ENCODE measurements at regions not wholly inside any gene's neighbourhood (a gene's known extent, or its start where the extent isn't known, plus 50 kb on each side); places are given as distances from the start of the nearest gene placed in this dataset.
A peak's percentile ranks its signal among the peaks of the same experiment; 100 is the strongest.

DNA sequence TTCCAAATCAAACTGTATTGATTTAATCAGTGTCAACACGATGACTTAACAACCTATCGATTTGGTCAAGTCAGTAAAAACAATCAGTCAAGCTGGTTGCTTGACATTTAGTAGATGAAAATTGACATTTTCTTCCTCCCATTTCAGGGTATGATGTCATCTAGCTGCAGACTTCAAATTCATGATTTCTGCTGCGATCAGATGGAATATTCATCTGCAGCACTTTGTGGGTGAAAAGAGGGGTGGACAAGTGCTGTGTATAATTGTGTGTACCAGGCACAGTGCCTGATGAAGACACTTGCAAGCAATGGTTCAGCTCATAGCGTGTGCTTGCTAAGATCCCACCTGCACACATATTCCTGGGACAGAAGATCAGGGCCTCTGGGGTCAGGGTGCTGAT, 479.8 kb downstream of the DISC1 start:
- Histone ChIP-seq H3K23me2 (ENCODE audit: low read depth, low read length) (peaks cover 5% of the 10 kb centered on the region; the same call in 1 of the 2 replicates), H4K8ac (ENCODE audit: extremely low read depth, insufficient read depth, low read length) (no peak overlapping the region), H2AK5ac (ENCODE audit: low read depth, low read length) (no peak overlapping the region), H3K27ac (ENCODE audit: low read depth, low read length) (no peak overlapping the region), H4K5ac (ENCODE audit: insufficient read length, low read depth, low read length) (no peak overlapping the region), H2BK12ac (ENCODE audit: low read depth, low read length) (peak overlapping the region; percentile 35; the same call in 1 of the 2 replicates), H3K56ac (replicated peaks; ENCODE audit: insufficient read length, low read depth, low read length) (no peak overlapping the region), H3K4me1 (replicated peaks in 1 of 4; ENCODE audit: control insufficient read depth in 3 of 4, insufficient read depth in 4 of 4, low read length in 3 of 4) (peaks cover 3 to 20% (median 13%) of the 10 kb centered on the region in 4 experiments), H2BK120ac (replicated peaks; ENCODE audit: low read depth, low read length) (no peak overlapping the region), H3K36me3 (ENCODE audit: control insufficient read depth in 2 of 4, insufficient read depth in 4 of 4, low read length in 3 of 4) (no peaks in the 10 kb centered on the region; a peak in 1 of 8 replicates), H3K4me2 (ENCODE audit: insufficient read depth in 1 of 2, low read depth in 2 of 2, low read length in 2 of 2) (no peak overlapping the region), H3K9ac (replicated peaks in 1 of 4; ENCODE audit: extremely low read depth in 1 of 4, low read depth in 3 of 4, low read length in 3 of 4) (no peak overlapping the region), H3K79me1 (ENCODE audit: low read depth, low read length) (no peaks in the 10 kb centered on the region), H3K27me3 (replicated peaks in 1 of 4; ENCODE audit: control insufficient read depth in 3 of 4, extremely low read depth in 1 of 4, insufficient read depth in 3 of 4, low read length in 3 of 4) (no peaks in the 10 kb centered on the region), H4K20me1 (replicated peaks in 1 of 2; ENCODE audit: control insufficient read depth in 1 of 2, insufficient read depth in 2 of 2, low read length in 2 of 2) (no peaks in the 10 kb centered on the region), H2BK15ac (ENCODE audit: low read length) (0 out of 2 replicates have a peak overlapping the region, but pooled peaks have one; percentile 13), H2BK5ac (ENCODE audit: low read depth, low read length) (no peak overlapping the region), H3K23ac (ENCODE audit: insufficient read length) (no peak overlapping the region), H2AFZ (ENCODE audit: low read length) (no peak overlapping the region), H3K18ac (ENCODE audit: extremely low read depth, low read length) (no peak overlapping the region), H3K4ac (replicated peaks; ENCODE audit: insufficient read length, low read depth, low read length) (no peak overlapping the region), H3K14ac (ENCODE audit: insufficient read length) (no peak overlapping the region), H3K79me2 (ENCODE audit: control insufficient read depth in 1 of 2, insufficient read depth in 2 of 2, low read length in 2 of 2) (no peaks in the 10 kb centered on the region), H2BK20ac (ENCODE audit: low read length) (peak overlapping the region; percentile 17; the same call in 1 of the 2 replicates), H3K4me3 (ENCODE audit: extremely low read depth in 1 of 4, insufficient read depth in 2 of 4, low read depth in 3 of 4, low read length in 4 of 4) (no peak overlapping the region), H3K9me3 (ENCODE audit: insufficient read depth in 2 of 2, low read depth in 1 of 2, low read length in 1 of 2) (no peaks in the 10 kb centered on the region), H4K91ac (replicated peaks; ENCODE audit: insufficient read length, low read length) (peak overlapping the region; percentile 7)
- 82% methylated on average over 4 of the region's 4 CpGs; no CpG with 5 or more reads in 1 of the 2 experiments for WGBS, 2 experiments (ENCODE audit: extremely low coverage in 1 of 2, insufficient coverage in 1 of 2, insufficient read length in 1 of 2, insufficient replicate concordance in 2 of 2, low coverage in 1 of 2, low lambda C conversion rate in 2 of 2, missing lambda C conversion rate in 1 of 2)
- ChIA-PET POLR2A (ENCODE audit: partially characterized antibody) (interaction anchor here (0.8 to 1.3 kb wide), 3 partner anchors 17 to 26 kb away, joined by 3 read pairs; no protein-coding TSS in a partner anchor), CTCF (ENCODE audit: partially characterized antibody) (interaction anchor here (1.5 to 1.6 kb wide), 3 partner anchors 9 to 239 kb away, joined by 3 to 4 read pairs (median 3); no protein-coding TSS in a partner anchor)
- DNase-seq (ENCODE audit: low read depth in 1 of 2, low spot score in 2 of 2) = no peak
- TF ChIP-seq HDAC6 (IDR thresholded peaks at IDR 0.05; ENCODE audit: low read depth, low read length) (no peak), RBBP5 (IDR thresholded peaks at IDR 0.05; ENCODE audit: borderline replicate concordance, low read depth, low read length) (no peak), SRF (IDR thresholded peaks at IDR 0.05; ENCODE audit: low read depth, low read length) (no peak), POU5F1 (IDR thresholded peaks at IDR 0.05; ENCODE audit: low read depth, low read length) (no peak), JUND (IDR thresholded peaks at IDR 0.05; ENCODE audit: low read length) (no peak)
- no peak for FAIRE-seq

Measured in H1 (cell line).